Mucosa of descending colon (tissue), 3 donors: ENCODE measurements at regions not wholly inside any gene's neighbourhood (a gene's known extent, or its start where the extent isn't known, plus 50 kb on each side); places are given as distances from the start of the nearest gene placed in this dataset.

Experiments
- ATAC-seq: fragments of 200-7000 bp; cut with Tn5 transposase; one replicate; pipeline ENCODE4 v1.9.1; 2020; ENCODE audit warnings: mild to moderate bottlenecking, moderate library complexity
- DNase-seq, 3 donors: peaks; one replicate each; pipeline ENCODE4 v3.0.0-alpha.2; 2020
- H3K36me3 ChIP-seq: fragments of 200-600 bp; one replicate; pipeline ENCODE4 v1.8.0; 2021; ENCODE audit warnings: low read depth, mild to moderate bottlenecking
- H3K4me1 ChIP-seq: fragments of 200-600 bp; one replicate; pipeline ENCODE4 v1.8.0; 2021; ENCODE audit warnings: low read depth, mild to moderate bottlenecking
- H3K4me3 ChIP-seq: fragments of 200-600 bp; one replicate; pipeline ENCODE4 v1.8.0; 2021; ENCODE audit warnings: mild to moderate bottlenecking
- H3K9me3 ChIP-seq: fragments of 200-600 bp; one replicate; pipeline ENCODE4 v1.8.0; 2021; ENCODE audit warnings: mild to moderate bottlenecking
- CTCF ChIP-seq: fragments of 200-600 bp; IDR thresholded peaks from one replicate; pipeline ENCODE4 v1.8.0; 2022; ENCODE audit warnings: antibody characterized with exemption, mild to moderate bottlenecking
- intact Hi-C, 2 donors: fragments of 100-400 bp; cut with DNase I in 1 of 2; cut with micrococcal nuclease in 1 of 2; formaldehyde crosslinking; loops; one replicate each; pipeline versions ENCODE4 v1.11.0 to v1.11.1; 2022; cut with DNase I, micrococcal nuclease
- donor health status: DM: no; HTN: no; CAD: no; lungs with moderate emphysema.
- donor health status: DM: no; HTN: no; CAD: no.
- donor health status: DM: no; HTN: yes; CAD: no.

- Histone ChIP-seq H3K4me1 (no peaks in the 10 kb centered on the region), H3K9me3 (no peaks in the 10 kb centered on the region), H3K36me3 (no peaks in the 10 kb centered on the region), H3K4me3 (no peak overlapping the region)
- intact Hi-C loops: no loop called here
- no peak for TF ChIP-seq CTCF
- ATAC-seq (no peak), DNase-seq (no peak)
Observed at GRCh38 chr18:76679945-76680344, 142.4 kb upstream of the ZNF236 start.

- no peak for DNase-seq
Observed at GRCh38 chr18:76679259-76679658, 143.1 kb upstream of the ZNF236 start.

GRCh38 chr18:76678248-76678647 lies 144.1 kb upstream of the ZNF236 start:
- TF ChIP-seq CTCF: no peak
- ATAC-seq (no peak), DNase-seq (peak in 1 of 3 donors; percentile 4)
- H3K9me3 ChIP-seq: no peaks in the 10 kb centered on the region
- H3K4me3 ChIP-seq: no peak overlapping the region
- H3K4me1 ChIP-seq: no peaks in the 10 kb centered on the region
- no peaks in the 10 kb centered on the region for H3K36me3 ChIP-seq
- intact Hi-C loops: no loop called here

More at GRCh38 chr18:76679259-76679658, 143.1 kb upstream of the ZNF236 start:
- intact Hi-C loops: no loop called here
- ATAC-seq: no peak
- Histone ChIP-seq H3K4me3 (no peak overlapping the region), H3K9me3 (no peaks in the 10 kb centered on the region), H3K4me1 (no peaks in the 10 kb centered on the region), H3K36me3 (no peaks in the 10 kb centered on the region)
- no peak for TF ChIP-seq CTCF

- intact Hi-C loops: no loop called here
- ATAC-seq: no peak
- TF ChIP-seq CTCF: no peak
- no peaks in the 10 kb centered on the region for H3K4me1 ChIP-seq
- no peak for DNase-seq
- H3K9me3 ChIP-seq: no peaks in the 10 kb centered on the region
- H3K4me3 ChIP-seq: no peak overlapping the region
- H3K36me3 ChIP-seq: no peaks in the 10 kb centered on the region
Observed at GRCh38 chr18:76674596-76674995, 147.8 kb upstream of the ZNF236 start.

GRCh38 chr18:76673281-76674185 lies 148.8 kb upstream of the ZNF236 start:
- DNase-seq: no peak
- ATAC-seq: no peak
- H3K4me3 ChIP-seq: no peak overlapping the region
- no peaks in the 10 kb centered on the region for H3K9me3 ChIP-seq
- H3K36me3 ChIP-seq: no peaks in the 10 kb centered on the region
- no peaks in the 10 kb centered on the region for H3K4me1 ChIP-seq
- TF ChIP-seq CTCF: no peak
- intact Hi-C loops: no loop called here
